ENCODE measurements at regions not wholly inside any gene's neighbourhood (a gene's known extent, or its start where the extent isn't known, plus 50 kb on each side); places are given as distances from the start of the nearest gene placed in this dataset.

DNA sequence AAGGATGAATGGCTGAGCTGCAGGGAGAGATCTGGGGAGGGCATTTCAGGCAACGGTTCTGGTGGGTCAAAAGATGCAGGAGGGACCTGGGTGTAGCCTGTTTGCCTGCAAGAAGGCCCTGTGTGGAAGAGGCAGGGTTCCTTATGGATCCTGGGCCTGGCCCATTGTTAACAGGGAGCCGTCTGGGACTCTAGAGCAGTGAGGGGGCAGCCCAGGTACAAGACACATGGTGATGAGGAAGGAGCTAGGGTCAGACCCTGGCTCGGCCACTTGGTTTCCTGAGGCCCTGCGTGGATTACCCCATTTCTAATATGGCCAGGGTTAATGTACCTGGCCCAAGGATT lies 124.9 kb downstream of the GLI2 start:
- TF ChIP-seq, protein P1, sequence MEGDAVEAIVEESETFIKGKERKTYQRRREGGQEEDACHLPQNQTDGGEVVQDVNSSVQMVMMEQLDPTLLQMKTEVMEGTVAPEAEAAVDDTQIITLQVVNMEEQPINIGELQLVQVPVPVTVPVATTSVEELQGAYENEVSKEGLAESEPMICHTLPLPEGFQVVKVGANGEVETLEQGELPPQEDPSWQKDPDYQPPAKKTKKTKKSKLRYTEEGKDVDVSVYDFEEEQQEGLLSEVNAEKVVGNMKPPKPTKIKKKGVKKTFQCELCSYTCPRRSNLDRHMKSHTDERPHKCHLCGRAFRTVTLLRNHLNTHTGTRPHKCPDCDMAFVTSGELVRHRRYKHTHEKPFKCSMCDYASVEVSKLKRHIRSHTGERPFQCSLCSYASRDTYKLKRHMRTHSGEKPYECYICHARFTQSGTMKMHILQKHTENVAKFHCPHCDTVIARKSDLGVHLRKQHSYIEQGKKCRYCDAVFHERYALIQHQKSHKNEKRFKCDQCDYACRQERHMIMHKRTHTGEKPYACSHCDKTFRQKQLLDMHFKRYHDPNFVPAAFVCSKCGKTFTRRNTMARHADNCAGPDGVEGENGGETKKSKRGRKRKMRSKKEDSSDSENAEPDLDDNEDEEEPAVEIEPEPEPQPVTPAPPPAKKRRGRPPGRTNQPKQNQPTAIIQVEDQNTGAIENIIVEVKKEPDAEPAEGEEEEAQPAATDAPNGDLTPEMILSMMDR (IDR thresholded peaks at IDR 0.05) = no peak
- no peak for TF ChIP-seq POLR2A (IDR thresholded peaks at IDR 0.05)
- TF ChIP-seq POLR2AphosphoS5 (IDR thresholded peaks at IDR 0.05) = no peak
- TF ChIP-seq EP300 (IDR thresholded peaks at IDR 0.05) = no peak

Measured in stomach (tissue), 4 donors.